Germinal center (tissue), 1 donor: ENCODE measurements at regions not wholly inside any gene's neighbourhood (a gene's known extent, or its start where the extent isn't known, plus 50 kb on each side); places are given as distances from the start of the nearest gene placed in this dataset.

Experiments
- DNase-seq: peaks from one replicate; pipeline ENCODE4 v3.0.0; 2012; ENCODE audit warnings: mixed read lengths, low spot score

DNA sequence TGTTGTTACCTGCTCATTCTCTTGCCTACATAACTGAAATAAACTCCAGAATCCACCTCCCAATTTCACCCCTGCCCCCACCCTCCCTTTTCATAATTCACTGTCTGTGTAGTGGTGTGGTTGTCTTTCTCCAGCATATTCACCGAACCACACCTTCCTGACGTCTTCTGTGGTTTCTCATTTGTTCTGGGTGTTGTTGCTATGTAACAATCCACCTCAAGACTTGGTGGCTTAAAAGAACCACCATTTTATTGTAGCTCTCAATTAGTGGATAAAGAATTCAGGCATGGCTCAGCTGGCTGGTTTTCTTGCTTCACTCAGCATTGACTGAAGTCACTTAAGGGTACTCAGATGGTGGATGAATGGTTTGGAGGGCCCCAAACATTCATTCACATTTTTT lies 229.8 kb downstream of the MAF start:
- DNase-seq, result no peak

DNA sequence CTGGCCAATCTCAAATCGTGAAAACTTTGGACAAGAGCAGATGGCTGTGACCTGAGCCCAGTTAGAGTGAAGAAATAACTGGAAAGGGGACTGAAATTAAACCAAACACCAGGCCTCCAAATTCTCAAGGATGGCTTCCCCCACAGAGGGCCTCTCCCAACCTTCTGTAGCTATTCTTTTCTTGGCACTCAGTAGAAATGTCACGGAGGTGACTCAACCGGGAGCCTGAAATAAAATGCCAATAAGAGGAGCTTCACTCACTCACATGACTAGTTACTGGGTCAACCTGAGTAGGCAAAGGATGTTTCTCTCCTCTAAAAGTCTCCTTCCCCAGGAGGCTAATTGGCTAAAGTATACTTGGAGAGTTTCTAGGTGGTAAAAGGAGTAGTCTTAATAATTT lies 230.7 kb downstream of the MAF start:
- no peak for DNase-seq

DNA sequence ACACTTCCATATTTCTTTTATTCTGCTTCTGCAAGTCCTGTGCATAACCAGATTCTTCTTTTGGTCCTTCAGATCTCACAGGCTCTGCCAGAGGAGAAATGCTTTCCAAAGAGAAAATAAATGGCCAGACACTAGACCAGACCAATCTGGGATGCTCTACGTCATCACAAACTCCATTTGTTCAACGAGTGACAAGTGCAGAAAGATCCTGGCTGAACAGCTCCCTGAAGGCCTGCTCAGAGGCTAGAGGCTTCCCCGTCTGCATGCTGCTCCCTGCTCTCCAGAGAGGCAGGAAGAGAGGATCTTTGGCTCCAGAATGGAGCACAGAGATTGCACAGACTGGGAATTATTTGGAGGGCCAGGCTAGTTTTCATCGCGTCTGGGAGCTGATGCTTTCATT lies 232.7 kb downstream of the MAF start:
- DNase-seq, result no peak

DNA sequence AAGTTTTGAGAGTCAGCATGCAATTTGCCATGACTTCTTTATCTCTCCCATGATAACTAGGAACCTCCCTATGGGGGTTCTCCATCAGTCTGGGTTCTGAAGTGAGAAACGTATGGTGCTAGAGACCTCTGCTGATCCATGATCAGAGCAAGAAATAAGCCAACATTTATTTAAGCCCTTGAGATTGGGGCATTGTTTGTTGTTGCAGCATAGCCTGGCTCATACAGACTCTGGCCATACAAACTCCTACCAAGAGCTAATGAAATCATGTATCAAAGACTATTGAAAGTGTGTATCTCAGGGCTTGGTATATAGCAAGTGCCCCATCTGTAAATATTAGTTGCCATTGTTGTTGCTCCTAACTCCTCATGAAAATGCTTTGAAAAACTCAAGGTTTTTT lies 233.9 kb downstream of the MAF start:
- no peak for DNase-seq

DNA sequence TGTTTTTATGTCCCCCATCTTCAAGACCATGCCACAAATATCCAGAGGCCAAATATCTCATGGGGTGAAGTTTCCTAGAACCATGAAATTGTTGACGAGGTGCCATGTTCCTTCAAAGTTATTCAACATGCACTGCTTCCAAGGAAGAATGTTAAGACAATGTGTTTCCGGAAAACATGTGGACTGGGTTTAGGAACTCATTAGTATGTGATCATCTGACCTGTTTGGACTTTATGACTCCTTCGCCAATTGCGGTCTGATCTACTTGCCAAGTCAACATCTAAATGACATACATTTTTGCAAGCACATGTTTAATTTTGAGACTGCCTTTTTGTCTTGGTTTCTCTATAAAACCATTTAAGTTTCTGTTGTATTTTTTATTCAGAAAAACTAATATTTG lies 234.8 kb downstream of the MAF start:
- no peak for DNase-seq

DNA sequence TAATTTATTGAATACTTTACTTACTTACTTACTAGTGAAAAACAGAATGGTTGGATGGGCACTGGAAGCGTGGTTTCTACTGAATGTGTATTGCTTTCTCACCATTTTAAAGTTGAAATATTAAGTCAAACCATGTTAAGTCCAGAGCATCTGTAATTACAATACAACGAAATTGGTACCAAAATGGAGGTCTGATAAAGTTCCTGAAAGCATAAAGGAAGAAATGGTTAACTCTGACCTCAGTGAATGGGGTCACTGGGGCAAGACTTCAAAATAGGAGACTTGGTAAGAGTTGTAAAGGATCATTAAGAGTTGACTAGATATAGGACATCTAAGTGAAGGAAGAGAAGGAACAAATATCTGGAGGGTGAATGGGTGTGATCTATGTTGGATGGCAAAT lies 237.1 kb downstream of the MAF start:
- no peak for DNase-seq

DNA sequence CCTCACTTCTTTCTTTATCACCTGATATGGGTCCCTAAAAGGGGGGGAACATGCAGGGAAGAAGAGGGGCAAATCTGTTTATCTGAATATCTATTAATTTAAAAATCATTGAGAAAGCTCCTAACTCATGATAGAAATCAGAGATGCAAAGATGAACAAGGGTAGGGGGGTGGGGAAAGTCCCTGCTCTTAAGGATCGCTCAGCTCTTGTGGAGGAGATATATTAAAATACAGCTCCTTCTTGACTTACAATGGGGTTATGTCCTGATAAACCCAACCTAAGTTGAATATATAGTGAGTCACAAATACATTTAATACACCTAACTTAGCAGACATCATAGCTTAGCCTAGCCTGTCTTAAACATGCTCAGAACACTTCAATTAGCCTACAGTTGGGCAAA lies 237.5 kb downstream of the MAF start:
- no peak for DNase-seq

DNA sequence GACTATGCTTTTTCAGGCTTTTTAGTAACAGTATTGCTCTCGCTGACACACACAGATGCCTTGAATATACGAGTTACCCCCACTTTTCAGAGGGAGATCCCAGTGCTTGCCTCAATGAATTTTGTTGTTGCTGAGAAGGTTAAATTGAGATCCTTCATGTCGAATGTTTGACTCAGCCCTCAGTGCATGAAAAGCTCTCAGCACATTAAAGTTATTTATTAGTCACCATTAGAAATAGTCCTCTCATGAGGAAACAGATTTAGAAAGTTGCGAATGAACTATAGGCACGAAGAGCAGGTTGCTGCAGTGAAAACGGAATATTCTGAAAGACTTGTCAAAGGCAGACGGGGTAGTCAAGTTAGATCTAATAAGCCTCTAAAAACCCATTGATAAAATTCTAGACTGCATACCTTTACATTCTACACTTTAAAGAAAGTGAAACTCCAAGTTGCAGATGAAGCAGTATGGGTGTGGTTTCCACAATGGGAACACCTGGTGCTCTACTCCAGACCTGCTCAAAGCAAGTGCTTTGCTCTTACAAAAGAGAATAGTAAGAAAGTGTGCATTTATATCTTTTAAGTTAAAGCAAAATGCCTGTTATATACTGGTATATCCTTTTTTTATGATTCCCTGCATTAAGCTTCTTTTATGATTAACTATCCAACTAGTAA lies 238.1 kb downstream of the MAF start:
- DNase-seq, result no peak

DNA sequence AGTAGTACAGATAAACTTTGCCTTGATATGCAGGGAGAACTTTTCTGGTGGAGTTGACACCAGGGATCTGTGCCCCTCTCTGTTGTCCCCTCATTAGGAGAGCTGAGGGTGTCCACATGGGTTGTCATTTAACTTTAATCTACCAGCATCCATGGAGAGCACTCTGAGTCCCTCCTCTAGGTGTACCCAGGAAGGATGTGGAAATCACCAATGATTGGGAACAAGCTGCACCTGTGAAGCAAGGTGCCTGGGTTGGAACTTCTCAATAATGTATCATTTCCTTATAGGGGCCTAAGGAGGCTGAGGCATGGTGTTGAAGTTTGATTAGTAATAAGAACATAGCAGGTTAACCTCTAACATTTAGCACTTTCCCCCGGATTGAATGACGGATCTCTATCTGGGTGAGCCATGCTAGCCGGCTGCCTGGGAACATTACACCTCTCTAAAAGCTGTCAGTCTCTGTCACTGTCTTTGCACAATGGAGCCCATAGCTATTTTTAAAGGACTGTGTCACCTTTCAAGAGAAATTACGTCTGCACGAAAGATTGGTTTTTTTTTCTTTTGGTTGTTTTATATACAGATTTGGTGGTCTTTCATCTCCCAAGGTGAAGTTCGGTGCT lies 239.3 kb downstream of the MAF start:
- no peak for DNase-seq

DNA sequence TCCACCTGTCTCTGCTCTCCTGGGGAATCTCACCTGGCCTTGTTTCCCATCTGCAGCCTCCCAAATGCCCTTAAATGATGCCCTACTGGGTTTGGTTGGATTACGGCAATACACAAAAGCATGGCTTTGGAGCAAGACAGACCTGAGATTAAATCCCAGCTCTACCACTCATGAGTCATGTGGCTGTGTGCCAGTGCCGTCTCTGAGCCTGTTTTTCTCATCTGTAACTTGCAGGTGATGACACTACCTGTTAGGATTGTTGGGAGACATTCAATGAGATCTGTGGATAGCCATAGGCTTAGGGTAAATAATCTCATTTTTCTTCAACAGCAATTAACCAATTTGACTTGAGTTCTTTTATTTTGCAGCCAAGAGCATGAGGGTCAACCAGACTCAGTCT lies 240.3 kb downstream of the MAF start:
- no peak for DNase-seq

DNA sequence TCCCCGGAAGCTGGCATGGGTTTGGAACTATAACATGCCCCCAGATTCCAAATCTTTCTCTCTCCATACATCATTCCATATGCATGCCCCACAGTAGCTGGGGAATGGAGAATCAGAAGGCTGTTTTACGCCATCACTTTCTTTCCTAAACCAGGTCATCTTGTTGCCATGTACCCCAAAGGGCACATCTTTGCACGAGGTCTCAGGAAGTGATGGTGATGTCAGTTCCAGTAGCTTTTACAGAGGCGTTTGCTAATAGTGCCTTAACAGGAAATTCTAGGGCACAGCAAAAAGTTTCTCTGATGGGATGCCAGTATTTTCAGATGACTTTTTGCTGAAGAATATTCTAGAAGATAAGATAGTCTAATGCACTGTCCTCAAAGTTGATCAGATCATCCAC lies 241.5 kb downstream of the MAF start:
- no peak for DNase-seq

DNA sequence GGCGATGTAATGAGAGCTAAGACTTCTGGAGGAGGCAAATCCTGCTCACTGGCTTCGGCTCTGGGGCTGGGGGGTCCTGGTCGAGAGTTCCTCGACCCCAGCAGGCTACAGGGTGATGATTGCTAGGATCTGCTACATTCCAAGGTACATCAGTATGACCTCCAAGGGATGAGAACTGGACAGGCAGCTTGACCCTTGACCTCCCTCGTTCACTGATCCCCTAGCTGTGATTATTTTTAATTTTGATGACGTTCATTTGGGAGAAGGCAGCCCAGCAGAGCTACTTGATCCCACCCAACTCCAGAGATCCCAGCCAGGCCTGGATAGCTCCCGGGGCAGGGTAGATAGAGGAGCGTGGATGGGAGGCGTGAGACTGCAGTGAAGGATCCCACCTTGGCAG lies 242.3 kb downstream of the MAF start:
- no peak for DNase-seq

DNA sequence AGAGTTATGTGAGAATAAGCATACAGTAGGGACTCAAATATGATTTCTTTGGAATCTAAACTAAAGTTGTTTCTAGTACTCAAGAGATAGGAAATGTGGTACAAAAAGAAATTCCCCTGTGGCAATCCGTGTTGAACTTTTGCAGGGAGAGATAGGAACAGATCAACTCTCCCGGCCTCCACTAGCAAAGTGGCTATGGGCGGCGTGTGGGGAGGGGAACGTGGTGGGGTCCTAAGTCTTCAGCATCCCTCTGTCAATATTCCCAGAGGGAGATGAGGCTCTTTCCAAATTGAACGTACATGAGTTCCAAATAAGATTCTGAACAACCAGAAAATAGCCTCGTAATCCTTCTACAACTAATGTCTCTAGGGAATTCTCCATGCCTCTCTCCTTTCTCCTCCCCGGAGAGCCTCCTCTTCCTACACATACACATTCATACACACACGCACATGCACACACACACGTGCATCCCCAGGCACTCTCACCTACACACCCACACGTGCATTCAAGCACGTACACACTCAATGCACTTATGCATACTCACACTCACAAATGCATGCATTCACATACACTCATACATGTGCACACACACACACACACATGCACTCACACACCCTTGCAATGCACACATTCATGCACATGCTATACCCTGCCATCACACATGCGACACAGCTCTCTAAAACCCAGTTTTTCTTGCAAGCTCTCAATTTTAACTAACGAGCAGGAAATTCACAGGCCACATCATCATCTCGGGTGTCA lies 244.8 kb downstream of the MAF start:
- no peak for DNase-seq

DNA sequence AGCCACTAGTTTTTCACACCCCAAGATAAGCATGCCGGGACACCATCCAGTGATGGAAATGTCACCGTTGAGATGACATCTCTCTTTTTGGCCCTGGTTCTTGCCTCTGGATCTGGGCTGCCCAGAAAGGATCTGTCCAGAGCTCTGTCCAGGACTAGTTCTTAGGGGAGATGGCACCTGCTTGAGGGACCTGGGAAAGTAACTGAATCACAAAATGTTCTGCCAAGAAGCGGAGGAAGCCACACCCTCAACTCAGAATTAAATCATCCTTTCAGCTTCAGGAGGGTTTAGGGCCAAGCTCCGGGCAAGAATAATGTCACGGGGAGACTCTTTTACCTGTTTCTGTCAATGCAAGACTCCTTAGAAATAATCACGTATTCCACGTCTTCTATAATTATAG lies 248.6 kb downstream of the MAF start:
- DNase-seq, result no peak

DNA sequence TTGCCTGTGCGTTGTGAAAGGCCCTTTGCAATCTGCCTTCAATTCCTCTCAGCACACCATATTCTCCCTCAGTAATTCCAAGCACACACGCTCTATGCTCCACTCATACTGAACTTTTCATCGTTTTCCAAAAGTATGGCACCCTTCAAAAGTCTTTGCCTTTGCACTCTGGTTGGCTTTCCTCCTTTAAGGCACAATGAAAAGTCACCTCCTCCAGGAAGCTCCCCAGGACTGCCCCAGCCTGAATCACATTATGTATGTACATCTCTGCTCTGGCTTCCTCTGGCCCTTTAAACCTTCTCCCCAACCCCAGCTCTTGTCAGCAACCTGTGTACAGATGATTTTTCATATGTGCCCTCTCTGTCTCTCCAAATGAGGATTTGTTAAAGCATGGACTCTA lies 250.7 kb downstream of the MAF start:
- DNase-seq, result no peak

DNA sequence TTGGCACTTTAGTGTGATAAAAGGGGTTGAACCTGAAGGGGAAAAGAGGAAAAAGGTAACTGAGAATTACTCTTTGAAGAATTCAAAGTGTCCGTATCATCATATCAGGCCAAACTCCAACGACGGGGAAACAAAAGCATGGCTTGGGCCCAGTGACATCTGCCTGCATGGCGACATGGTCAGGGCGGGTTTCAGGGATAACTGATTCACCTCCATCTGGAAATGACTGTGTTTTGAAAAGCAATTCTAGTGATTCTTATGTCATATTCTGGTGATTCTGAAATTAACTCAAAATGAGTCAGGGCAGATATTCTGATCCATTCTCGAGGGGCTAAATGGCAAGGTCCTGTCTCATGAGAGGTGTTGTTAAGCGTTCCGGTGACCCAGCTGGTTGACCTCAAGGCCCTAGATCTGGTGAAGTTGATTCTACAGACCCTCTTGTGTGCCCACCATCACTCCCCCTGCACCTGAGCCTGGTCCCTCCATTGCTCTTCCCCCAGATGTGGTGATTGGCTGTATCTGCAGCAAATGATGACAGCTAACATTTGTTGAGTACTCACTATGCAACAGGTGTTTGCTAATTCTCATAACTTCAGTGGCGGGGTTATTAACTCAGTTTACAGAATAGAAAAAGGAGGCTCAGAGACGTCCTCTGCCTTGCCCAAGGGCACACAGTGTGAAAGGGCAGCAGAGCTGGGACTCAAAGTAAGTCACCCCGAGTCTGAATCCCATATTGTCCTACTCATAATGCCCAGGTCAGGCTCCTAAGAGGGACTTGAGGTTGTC lies 251.8 kb downstream of the MAF start:
- no peak for DNase-seq

DNA sequence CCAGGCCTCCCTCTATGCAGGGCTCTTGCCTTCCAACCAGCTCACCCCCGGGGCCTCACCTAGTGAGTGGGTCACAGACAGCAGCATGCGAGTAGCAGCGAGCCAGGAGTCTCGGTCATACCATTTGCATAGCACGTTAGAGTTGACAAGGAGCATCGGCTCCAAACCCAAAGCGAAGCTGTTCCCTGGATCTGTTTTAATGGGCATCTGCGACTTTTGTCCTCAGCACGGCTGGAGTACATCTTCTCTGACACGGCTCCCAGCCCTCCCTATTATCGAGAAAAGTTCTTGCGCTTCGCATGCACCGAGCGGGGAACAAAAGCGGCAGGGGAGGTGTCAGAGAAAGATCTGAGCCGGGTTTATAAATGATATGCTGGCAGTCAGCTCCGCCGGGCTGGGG lies 253.3 kb downstream of the MAF start:
- no peak for DNase-seq

DNA sequence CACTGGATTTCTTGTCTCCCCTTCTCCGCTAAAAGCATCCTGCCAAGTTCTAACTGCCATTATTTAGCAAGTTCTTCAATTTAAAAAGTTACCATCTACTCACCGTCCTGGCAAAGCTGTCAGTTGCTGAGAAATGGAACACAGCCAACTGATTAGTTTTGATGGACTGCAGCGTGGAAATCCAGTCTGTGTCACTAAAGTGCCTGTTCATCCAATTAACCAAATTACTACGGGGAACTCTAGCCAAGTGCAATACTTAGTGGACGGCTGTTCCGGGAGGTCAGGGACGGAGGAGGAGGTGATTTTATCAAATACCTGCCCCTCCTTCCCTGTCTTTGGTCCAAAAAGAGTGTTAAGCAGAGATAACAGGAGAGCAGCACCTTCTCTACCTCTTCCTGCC lies 260.7 kb downstream of the MAF start:
- DNase-seq, result no peak

DNA sequence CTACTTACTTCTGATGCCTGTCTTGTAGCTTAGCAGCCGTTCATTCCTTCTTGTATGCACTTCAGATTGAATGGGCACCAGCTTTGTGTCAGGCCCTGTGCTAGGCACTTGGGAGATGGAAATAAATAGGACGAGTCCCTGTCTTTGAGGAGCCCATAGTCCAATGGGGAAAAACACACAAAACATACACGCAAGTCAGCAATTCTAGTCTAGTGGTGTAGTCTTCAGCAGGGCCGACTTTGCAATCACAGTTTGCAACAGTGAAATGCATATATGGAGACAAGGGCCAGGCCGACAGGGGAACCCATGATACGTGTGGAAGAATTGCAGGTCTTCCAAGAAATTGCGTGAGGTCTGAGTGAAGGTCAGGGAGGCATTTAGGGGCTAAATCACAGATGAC lies 262.6 kb downstream of the MAF start:
- no peak for DNase-seq

DNA sequence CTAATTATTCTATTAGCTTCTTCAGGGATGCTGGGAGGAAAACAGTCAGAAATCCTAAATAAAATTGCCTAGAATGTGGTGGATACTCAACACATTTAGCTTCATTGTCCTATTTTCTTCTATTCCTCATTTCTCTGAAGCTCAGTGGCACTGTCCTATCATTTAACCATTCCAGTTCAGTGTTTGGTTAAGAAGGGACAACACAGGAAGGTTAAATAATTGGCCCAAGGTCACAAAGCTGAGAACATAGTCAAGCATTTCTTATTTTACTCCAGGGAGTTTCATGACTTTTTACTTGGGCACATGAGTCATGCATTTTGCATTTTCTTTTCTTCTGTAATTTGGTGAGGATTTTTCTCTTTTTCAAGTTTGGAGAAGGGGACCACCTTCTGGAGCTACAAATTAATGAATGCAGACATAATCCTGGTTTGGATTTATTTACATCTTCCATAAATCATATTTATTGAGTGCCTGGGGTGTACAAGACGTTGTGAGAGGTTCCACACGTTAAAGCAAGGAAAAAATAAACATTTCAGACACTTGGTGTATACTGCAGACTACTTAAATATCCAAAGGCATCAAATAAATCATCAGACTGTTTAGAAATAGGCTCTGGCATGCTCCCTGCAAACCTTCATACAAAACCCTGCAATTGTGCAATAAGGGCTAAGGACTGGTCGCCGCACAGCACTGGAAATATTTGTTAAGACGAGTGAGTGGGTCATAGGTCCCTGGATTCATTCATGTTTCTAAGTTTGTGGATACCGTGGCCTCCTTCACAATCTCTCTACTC lies 263.9 kb downstream of the MAF start:
- no peak for DNase-seq

DNA sequence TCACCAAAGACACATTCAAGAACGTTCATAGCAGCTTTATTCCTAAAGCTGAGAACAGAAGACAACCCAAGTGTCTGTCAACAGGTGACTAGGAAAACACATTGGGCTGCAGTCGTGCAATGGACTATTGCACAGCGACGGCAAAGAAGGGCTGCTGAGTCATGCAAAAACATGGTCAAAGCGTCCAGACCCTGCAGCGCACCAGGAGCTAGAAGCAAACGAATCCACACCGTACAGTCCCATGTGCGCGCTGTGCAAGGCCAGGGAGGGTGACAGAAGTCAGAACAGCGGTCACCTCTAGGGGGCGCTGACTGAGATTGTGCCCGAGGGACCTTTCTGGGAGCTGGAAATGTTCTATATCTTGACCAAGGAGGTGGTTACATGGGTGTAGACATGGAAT lies 266.4 kb downstream of the MAF start:
- peak; percentile 45 for DNase-seq

DNA sequence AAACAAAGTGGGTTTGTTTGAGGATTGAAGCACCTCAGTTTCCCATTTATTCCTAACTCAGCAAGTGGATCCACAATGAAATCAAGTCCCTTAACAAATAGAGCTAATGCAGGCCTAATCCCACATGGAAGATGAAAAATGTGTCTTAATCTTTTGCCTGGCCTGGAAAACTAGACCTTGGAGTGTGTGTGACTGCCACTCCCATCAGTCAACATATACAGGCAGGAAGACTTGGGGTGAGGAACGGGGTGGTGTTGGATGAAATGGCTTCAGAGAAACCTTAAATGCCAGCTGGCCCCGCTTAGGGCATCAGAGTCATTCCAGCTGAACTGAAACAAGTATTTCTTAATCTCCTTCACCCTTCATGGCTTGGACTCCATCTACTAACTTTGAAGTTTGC lies 269.5 kb downstream of the MAF start:
- no peak for DNase-seq
